ENCODE measurements at regions not wholly inside any gene's neighbourhood (a gene's known extent, or its start where the extent isn't known, plus 50 kb on each side); places are given as distances from the start of the nearest gene placed in this dataset.

- no peak for FAIRE-seq
These were observed 738.1 kb upstream of the PRKX start for GRCh38 chrX:4451591-4451990.

- FAIRE-seq: no peak
These were observed 736.7 kb upstream of the PRKX start for GRCh38 chrX:4450177-4450576.

- no peak for FAIRE-seq
These were observed 722.5 kb upstream of the PRKX start for GRCh38 chrX:4435905-4436304.

DNA sequence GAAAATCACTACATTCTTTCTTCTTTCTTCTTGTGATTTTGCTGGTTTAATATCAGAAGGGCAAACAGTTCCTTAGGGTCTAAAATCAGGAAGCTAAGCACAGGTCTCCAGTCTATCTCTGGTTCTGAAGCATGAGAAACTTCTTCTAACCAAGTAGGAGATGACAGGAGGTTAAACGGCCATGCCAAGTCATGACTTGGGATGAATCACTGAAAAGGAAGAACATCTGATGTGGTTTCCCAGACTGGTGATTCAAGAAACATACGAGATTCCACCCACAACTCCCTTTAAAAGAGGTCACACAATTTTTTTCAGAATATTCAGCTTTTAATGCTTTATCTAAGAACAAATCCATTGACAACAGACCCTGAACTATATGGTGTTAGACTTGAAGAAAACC lies 684.0 kb upstream of the PRKX start:
- FAIRE-seq: no peak

- FAIRE-seq: no peak
These were observed 668.8 kb upstream of the PRKX start for GRCh38 chrX:4382273-4382672.

DNA sequence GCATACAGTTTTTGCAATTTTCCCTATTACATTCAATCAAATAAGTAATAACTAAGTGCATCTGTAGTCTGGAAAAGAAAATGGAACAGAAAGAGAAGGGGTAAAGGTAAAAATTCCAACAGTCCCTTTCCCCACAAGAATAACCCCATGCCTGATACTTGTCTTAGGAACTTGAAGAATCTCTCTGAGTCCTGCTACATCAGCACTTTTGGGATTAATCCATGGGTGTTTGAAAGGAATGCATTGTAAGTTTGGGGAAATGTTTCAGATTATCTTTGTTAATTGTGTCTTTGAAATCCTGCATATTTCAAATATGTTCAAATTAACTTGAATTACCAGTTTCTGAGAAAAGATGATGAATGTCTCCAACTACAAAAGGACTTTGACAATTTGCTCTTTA lies 667.3 kb upstream of the PRKX start:
- no peak for FAIRE-seq

GRCh38 chrX:4379071-4379470 lies 665.6 kb upstream of the PRKX start:
- no peak for FAIRE-seq

DNA sequence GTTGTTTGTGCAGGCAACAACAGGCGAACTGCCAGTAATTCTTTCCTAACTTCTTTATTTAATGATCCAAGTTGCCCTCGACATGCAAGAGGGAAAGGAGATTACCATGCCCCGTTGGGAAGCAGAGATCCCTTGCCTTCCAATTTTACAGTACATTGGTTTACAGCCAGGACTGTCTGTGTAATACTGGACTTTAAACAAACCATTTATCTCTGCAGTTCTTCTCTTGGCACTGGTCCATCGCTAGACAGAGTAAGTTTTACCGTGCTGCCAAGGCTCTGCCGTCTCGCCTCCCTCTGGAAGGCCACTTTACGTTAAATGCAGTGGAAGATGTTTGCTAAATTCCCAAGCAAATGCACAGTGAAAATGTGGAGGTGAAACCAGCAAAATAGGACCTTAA lies 660.3 kb upstream of the PRKX start:
- no peak for FAIRE-seq

GRCh38 chrX:4358577-4358976 lies 645.1 kb upstream of the PRKX start:
- no peak for FAIRE-seq

- FAIRE-seq: no peak
These were observed 609.5 kb upstream of the PRKX start for GRCh38 chrX:4322916-4323315.

GRCh38 chrX:4320436-4320947 lies 607.0 kb upstream of the PRKX start:
- no peak for FAIRE-seq

DNA sequence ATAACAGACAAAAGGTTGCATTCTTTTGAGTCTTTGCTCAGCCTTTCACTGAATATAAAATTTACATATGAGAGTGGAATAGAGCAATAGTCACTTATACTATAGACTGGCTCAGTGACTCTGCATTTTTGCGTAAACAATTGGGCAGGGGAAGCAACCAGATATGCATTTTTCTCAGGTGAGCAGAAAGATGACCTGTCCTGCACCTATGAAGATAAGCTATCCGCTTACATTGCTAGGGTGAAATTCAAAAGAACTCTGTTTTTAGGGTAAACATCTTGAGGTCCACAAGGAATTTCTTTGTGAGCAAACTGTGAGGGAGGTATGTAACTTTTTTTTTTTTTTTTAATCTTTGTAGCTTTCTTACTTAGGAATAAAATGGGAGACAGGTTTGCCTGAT lies 602.4 kb upstream of the PRKX start:
- FAIRE-seq: no peak

GRCh38 chrX:4314586-4314985 lies 601.1 kb upstream of the PRKX start:
- no peak for FAIRE-seq

DNA sequence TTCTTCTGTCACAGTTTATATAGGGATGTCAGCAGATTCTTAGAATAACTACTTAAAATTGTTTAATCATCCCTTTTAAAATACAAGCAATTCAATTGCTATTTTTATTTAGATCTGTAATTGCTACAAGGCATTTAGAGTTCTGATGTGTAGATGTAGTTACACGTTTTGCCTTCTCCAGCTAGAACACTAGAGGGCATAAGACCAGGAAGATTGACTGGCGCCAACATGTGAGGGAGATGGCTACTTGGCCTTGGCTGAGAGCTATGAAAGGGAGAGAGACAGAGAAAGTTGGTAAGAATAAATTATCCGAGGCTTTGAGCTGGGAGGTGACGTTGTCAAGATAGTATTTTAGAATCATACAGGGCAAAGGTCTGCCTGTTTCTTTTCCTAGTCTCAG lies 563.7 kb upstream of the PRKX start:
- no peak for FAIRE-seq

GRCh38 chrX:4268676-4269075 lies 555.2 kb upstream of the PRKX start:
- no peak for FAIRE-seq

DNA sequence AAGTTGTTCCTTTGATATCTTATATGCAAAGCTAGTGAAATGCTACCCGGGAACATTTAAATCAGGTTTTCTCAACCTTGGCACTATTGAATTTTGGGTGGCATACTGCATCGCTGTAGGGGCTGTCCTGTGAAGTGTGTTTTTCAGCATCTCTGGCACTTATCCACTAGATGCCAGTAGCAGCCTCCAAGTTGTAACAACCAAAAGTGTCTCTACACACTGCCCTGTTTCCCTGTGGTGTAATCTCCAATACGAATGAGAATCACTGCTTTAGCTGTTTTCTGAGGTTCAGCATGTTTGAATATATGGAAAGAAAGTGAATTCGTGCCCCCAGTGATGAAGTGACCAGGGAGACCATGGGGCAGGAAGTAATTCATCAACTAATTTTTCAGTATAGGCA lies 551.6 kb upstream of the PRKX start:
- no peak for FAIRE-seq

- no peak for FAIRE-seq
These were observed 549.8 kb upstream of the PRKX start for GRCh38 chrX:4263030-4263803.

- no peak for FAIRE-seq
These were observed 539.6 kb upstream of the PRKX start for GRCh38 chrX:4253092-4253491.

DNA sequence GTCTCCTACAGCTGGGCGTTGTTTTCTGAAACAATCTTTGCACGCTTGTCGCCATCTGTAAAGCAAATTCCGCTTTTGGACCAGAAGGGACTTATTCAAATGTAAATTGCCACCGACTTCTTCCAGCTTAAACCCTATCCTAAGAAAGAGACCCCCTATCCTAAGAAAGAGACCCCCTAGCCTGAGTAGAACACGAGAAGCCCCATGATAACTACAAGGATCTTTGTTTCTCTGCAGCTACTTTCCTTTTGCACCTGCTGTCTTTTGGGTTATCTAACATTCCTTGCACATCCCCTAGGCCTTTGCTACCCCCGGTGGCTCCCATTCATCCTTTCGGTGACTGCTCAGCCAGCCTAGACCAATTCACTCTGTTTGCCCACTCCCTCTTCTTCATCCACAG lies 536.0 kb upstream of the PRKX start:
- no peak for FAIRE-seq

DNA sequence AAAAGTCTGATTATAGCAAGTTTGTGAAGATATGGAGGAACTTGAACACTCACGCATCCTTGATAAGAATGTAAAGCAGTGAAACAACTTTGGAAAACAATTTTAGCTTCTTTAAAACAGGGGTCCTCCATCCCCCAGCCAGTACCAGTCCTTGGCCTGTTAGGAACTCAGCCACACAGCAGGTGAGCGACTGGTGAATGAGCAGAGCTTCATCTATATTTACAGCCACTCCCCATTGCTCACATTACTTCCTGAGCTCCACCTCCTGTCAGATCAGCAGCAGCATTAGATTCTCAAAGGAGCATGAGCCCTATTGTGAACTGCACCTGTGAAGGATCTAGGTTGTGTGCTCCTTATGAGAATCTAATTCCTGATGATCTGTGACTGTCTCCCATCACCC lies 530.3 kb upstream of the PRKX start:
- FAIRE-seq: no peak

- FAIRE-seq: no peak
These were observed 527.2 kb upstream of the PRKX start for GRCh38 chrX:4240541-4241194.

- FAIRE-seq: no peak
These were observed 526.4 kb upstream of the PRKX start for GRCh38 chrX:4239650-4240540.

DNA sequence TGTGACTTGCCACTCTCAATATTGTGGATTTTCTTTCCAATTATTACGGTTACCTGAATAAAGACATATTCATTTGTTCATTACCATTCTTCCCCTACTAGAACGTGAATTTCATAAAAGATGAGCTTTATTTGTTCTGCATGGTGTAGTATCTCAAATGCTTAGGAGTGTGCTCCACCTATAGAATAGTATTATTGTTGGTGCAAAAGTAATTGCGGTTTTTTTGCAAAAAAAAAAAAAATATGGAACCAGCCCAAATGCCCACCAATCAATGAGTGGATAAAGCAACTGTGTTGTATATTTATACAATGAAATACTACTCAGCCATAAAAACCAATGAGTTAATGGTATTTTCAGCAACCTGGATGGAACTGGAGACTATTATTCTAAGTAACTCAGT lies 525.5 kb upstream of the PRKX start:
- FAIRE-seq: no peak

DNA sequence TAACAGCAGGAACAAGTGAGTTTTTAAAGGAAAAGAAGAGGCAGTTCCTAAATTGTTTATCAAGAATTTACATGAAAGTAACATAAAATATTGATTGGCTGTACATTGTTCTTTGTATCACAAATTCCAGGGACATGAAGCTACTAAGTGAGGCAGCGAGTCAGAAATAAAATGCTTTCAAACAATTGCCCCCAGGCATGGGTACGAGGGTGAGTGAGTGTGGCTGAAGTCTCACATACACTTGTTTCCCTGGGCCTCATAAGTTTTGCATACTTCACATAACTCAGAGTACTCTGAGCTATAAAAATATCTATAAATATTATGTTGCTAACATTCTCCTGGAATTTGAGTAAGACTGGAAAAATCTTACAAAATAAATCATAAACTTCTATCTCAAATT lies 511.6 kb upstream of the PRKX start:
- FAIRE-seq: no peak
